Mesothelial cell of epicardium (in vitro differentiated cells): ENCODE measurements at regions not wholly inside any gene's neighbourhood (a gene's known extent, or its start where the extent isn't known, plus 50 kb on each side); places are given as distances from the start of the nearest gene placed in this dataset.

Source experiments
- DNase-seq, 2 experiments: peaks; one replicate each; pipeline ENCODE4 v3.0.0; 2021; ENCODE audit warnings: low spot score in 2 of 2; ENCODE audit not compliant: unreplicated experiment in 2 of 2
- H3K27ac Mint-ChIP-seq: 2 replicates; pipeline ENCODE4 v1.8.0; 2021; ENCODE audit warnings: mixed read lengths
- H3K27me3 Mint-ChIP-seq: 2 replicates; pipeline ENCODE4 v1.8.0; 2021; ENCODE audit warnings: low read depth, mixed read lengths
- H3K36me3 Mint-ChIP-seq: 2 replicates; pipeline ENCODE4 v1.8.0; 2021; ENCODE audit warnings: mixed read lengths
- H3K4me1 Mint-ChIP-seq: 2 replicates; pipeline ENCODE4 v1.8.0; 2021; ENCODE audit warnings: mixed read lengths
- H3K4me3 Mint-ChIP-seq: 2 replicates; pipeline ENCODE4 v1.8.0; 2021; ENCODE audit warnings: mild to moderate bottlenecking, moderate library complexity, mixed read lengths
- H3K9me3 Mint-ChIP-seq: 2 replicates; pipeline ENCODE4 v1.8.0; 2021; ENCODE audit warnings: mixed read lengths
- CTCF ChIP-seq: fragments of 200-600 bp; sonication (generic); IDR thresholded peaks from one replicate; pipeline ENCODE4 v1.5.0; 2021; ENCODE audit warnings: antibody characterized with exemption; ENCODE audit not compliant: unreplicated experiment

- Mint-ChIP-seq H3K4me1 (peaks cover 5% of the 10 kb centered on the region), H3K27ac (no peak overlapping the region), H3K4me3 (no peak overlapping the region), H3K27me3 (no peaks in the 10 kb centered on the region), H3K36me3 (no peaks in the 10 kb centered on the region), H3K9me3 (no peaks in the 10 kb centered on the region)
- no peak for DNase-seq
- TF ChIP-seq CTCF = no peak
Measured at GRCh38 chr13:109599901-109600657, 186.3 kb downstream of the IRS2 start.

- Mint-ChIP-seq H3K27me3 (no peaks in the 10 kb centered on the region), H3K9me3 (peaks cover 6% of the 10 kb centered on the region), H3K4me3 (no peak overlapping the region), H3K4me1 (peaks cover 5% of the 10 kb centered on the region), H3K27ac (no peak overlapping the region), H3K36me3 (no peaks in the 10 kb centered on the region)
- DNase-seq = no peak
- no peak for TF ChIP-seq CTCF
Measured at GRCh38 chr13:109595471-109595870, 190.9 kb downstream of the IRS2 start.

- no peak for TF ChIP-seq CTCF
- Mint-ChIP-seq H3K27me3 (no peaks in the 10 kb centered on the region), H3K9me3 (peaks cover 6% of the 10 kb centered on the region), H3K27ac (no peak overlapping the region), H3K4me3 (no peak overlapping the region), H3K4me1 (peaks cover 2% of the 10 kb centered on the region), H3K36me3 (no peaks in the 10 kb centered on the region)
- DNase-seq = no peak
Measured at GRCh38 chr13:109593230-109593629, 193.2 kb downstream of the IRS2 start.

- no peaks in the 10 kb centered on the region for H3K36me3 Mint-ChIP-seq
- no peak overlapping the region for H3K27ac Mint-ChIP-seq
- no peak overlapping the region for H3K4me3 Mint-ChIP-seq
- no peak for DNase-seq
- peaks cover 2% of the 10 kb centered on the region for H3K4me1 Mint-ChIP-seq
- H3K27me3 Mint-ChIP-seq = no peaks in the 10 kb centered on the region
- TF ChIP-seq CTCF = no peak
- peaks cover 6% of the 10 kb centered on the region for H3K9me3 Mint-ChIP-seq
Measured at GRCh38 chr13:109592770-109593169, 193.6 kb downstream of the IRS2 start.

- Mint-ChIP-seq H3K27ac (no peak overlapping the region), H3K4me3 (no peak overlapping the region), H3K4me1 (peaks cover 17% of the 10 kb centered on the region), H3K36me3 (no peaks in the 10 kb centered on the region), H3K27me3 (no peaks in the 10 kb centered on the region), H3K9me3 (peaks cover 6% of the 10 kb centered on the region)
- no peak for TF ChIP-seq CTCF
- DNase-seq = no peak
Measured at GRCh38 chr13:109587689-109588088, 198.7 kb downstream of the IRS2 start.
